ACC112 (cell line): ENCODE measurements at regions not wholly inside any gene's neighbourhood (a gene's known extent, or its start where the extent isn't known, plus 50 kb on each side); places are given as distances from the start of the nearest gene placed in this dataset.
"Not testable (repeated sequence)": the region's sequence is repeated elsewhere in the genome, so short reads cannot be mapped to it uniquely, and the experiment has no call there.

ENCODE experiments used
- H2AFZ ChIP-seq: fragments of 200-600 bp; sonication (generic); one replicate; pipeline ENCODE4 v1.6.0; 2017; ENCODE audit warnings: antibody characterized with exemption, low read length; ENCODE audit not compliant: unreplicated experiment
- H3K27ac ChIP-seq: fragments of 200-600 bp; sonication (generic); 2 replicates; pipeline ENCODE4 v1.5.1; 2014; ENCODE audit warnings: low read depth, mild to moderate bottlenecking, antibody characterized with exemption, low read length, moderate library complexity
- H3K27me3 ChIP-seq: fragments of 200-600 bp; sonication (generic); 2 replicates; pipeline ENCODE4 v1.6.1; 2014; ENCODE audit warnings: mild to moderate bottlenecking, antibody characterized with exemption, low read length, moderate library complexity, mixed read lengths; ENCODE audit not compliant: insufficient read depth
- H3K36me3 ChIP-seq: fragments of 200-600 bp; sonication (generic); 2 replicates; pipeline ENCODE4 v1.6.1; 2016; ENCODE audit warnings: mild to moderate bottlenecking, antibody characterized with exemption, low read length, moderate library complexity, mixed read lengths; ENCODE audit not compliant: insufficient read depth
- H3K4me1 ChIP-seq: fragments of 200-600 bp; sonication (generic); one replicate; pipeline ENCODE4 v1.6.1; 2016; ENCODE audit warnings: low read length, mixed read lengths; ENCODE audit not compliant: insufficient read depth, unreplicated experiment, control insufficient read depth
- H3K4me3 ChIP-seq: fragments of 200-600 bp; sonication (generic); 2 replicates; pipeline ENCODE4 v1.5.1; 2014; ENCODE audit warnings: mild to moderate bottlenecking, low read depth, low read length
- H3K79me2 ChIP-seq: fragments of 200-600 bp; sonication (generic); one replicate; pipeline ENCODE4 v1.6.0; 2016; ENCODE audit warnings: low read length; ENCODE audit not compliant: control insufficient read depth, unreplicated experiment, insufficient read depth

DNA sequence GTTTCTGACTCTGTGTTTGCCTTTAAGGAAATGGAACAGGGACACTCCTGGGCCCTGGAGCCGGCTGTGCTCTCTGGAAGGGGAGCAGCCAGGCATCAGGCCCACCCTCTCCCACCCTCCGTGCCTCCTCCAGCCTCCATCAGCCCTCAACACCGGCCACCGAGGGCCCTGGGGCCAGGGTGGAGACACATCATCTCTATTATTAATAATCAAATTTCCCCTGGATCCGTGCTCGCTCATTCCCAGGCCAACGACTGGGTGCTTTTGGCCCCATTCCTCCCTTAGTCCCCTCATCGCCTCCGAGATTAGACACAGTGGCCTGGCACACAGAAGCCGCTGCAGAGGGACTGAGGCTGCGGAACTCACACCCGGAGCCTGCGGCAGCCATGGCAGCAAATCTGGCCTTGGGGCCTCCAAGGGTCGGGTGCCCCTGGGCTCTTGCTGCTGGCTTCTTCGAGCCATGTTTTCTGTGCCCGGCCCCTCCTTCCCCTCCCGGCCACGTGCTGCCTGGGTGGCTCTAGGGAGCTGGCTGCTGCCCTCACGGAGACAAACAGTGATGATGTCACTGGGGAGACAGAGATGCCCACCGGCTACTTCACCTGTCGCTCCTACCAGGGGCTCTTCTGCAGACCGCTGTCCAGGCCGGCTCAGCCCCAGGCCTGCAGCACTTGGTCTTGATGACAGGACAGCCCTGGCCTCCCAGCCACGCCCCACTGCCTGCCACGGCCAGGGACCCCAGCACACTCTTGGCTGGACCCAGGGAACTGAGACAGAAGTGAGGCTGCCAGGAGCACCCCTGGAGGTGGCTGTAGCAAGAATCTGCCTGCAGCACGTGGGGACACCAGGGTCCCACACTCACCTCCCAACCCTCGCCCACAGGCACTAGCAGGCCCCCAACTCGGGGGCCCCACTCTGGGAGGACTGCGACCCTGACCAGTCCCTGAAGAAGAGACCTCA is 76.6 kb upstream of the PPP1R26 start:
- Histone ChIP-seq H3K27me3 (peaks cover 44% of the 10 kb centered on the region), H3K4me3 (no peak overlapping the region), H3K4me1 (no peaks in the 10 kb centered on the region), H3K79me2 (no peaks in the 10 kb centered on the region), H2AFZ (no peak overlapping the region), H3K36me3 (no peaks in the 10 kb centered on the region), H3K27ac (no peak overlapping the region)

GRCh38 chr9:135403733-135404450 is 75.7 kb upstream of the PPP1R26 start:
- H3K27me3 ChIP-seq: peaks cover 50% of the 10 kb centered on the region

DNA sequence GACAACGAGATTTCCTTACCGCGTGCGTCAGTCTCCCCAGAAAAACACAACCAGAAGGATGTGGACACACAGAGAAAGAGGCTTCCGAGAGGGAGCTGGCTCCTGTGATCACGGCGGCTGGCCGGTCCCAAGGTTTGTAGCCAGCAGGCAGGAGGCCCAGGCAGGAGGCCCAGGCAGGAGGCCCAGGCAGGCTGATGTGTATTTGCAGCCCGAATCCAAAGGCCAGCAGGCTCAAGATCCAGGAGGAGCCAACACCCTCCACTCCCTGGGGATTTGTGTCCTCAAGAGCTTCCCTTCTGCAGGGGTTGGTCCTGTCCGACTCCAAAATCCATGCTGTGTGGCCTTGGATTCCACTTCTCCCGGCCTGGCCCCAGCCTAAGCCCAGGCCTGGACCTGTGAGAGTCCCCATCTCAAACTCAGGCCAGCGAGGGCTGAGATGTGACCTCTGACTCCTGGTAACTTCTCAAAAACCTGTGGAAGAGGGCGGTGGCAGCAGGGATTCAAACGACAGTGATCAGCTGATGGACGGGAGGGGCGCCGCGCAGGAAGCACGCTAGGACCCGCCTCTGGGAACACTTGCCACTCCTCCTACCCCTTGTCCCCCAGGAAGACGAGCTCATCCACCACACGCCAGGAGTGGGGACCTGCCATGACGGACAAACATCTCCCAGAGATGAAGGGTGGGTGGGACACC is 75.0 kb upstream of the PPP1R26 start:
- Histone ChIP-seq H3K36me3 (no peaks in the 10 kb centered on the region), H3K27me3 (peaks cover 51% of the 10 kb centered on the region), H3K4me1 (no peaks in the 10 kb centered on the region), H3K4me3 (no peak overlapping the region), H3K79me2 (no peaks in the 10 kb centered on the region), H2AFZ (no peak overlapping the region), H3K27ac (no peak overlapping the region)

More at GRCh38 chr9:135403733-135404450, 75.7 kb upstream of the PPP1R26 start:
- no peaks in the 10 kb centered on the region for H3K4me1 ChIP-seq
- H3K79me2 ChIP-seq: no peaks in the 10 kb centered on the region
- H3K36me3 ChIP-seq: no peaks in the 10 kb centered on the region
- no peak overlapping the region for H3K4me3 ChIP-seq
- no peak overlapping the region for H3K27ac ChIP-seq
- H2AFZ ChIP-seq: no peak overlapping the region

GRCh38 chr9:135405145-135405464 is 74.5 kb upstream of the PPP1R26 start:
- H2AFZ ChIP-seq, H3K4me3 ChIP-seq, H3K27ac ChIP-seq, H3K36me3 ChIP-seq, H3K79me2 ChIP-seq, H3K4me1 ChIP-seq: not testable (repeated sequence)
- H3K27me3 ChIP-seq: peaks cover 55% of the 10 kb centered on the region

DNA sequence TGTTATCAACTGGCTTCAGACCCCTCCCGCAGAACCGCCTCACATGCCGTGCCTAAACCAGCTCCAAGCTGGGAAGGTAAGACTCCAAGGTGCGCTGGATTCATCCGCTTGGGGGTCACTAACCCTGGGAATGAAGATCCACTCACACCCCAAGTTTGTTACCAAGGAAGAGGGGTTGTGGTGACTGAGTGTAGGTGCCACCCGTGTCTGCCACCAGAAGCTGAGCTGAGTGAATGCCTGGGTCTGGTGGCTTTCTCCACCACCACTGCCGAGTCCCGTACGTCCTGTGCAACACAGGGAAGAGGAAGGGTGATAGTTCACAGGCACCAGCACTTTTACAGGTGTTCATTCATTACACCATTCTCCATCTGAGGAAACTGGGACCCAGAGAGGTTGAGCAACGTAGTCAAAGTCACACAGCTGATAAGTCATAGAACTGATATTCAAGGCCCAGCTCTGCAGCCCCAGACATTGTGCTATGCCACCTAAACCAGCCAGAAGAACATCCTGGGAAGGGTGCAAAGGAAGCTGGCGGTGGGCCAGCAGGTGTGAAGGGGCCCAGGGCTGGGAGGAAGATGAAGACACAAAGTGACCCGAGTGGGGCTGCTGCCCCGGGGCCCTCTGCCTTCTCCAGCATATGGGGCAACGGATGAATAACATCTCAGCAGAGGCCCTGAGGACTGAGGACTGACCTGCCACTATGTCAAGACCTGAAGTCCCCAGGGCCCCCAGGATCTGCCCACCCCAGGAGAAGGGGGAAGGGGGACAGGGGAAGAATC is 70.9 kb upstream of the PPP1R26 start:
- Histone ChIP-seq H3K27ac (no peak overlapping the region), H3K4me1 (no peaks in the 10 kb centered on the region), H2AFZ (no peak overlapping the region), H3K79me2 (no peaks in the 10 kb centered on the region), H3K4me3 (no peak overlapping the region), H3K27me3 (peaks cover 47% of the 10 kb centered on the region), H3K36me3 (no peaks in the 10 kb centered on the region)

DNA sequence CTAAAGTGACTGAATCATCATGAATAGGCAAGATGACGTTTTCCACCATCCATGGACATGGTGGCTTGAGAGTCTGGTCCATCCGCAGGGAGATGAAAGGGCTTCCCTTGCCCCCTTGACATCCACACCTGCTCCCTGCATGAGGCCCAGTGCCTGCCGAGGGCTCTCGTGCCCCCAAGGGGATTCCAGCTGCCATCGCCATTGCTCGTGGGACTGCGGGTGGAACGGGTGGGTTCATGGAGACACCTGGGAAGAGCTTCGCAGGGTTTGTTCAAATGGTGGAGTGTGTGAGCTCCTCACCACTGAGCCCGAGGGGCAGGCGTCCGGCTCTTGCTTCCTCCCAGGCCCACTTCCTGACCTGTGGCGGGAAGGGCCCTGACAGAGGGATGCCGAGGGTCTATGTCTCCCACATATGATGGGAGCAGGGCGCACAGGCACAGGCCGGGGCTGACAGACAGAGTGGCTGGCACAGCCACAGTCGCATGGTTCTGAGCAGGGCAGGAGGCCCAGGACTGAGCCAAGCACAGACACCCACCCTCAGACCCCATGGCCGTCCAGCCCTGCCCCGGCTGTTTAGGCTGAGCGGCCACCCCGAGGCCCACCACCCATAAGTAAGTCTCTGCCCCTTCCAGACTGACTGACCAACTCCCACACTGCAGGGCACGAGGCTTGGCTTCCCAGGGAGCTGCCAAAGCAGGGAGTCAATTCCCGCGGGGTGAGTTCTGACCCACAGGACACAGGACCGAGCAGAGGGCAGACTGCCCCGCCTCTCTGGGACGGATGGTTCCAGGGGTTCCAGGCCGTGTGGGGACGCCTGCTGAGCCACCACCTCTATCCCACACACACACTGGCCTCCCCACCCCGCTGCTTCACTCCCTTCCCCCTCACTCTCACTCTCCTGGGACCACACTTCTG is 70.0 kb upstream of the PPP1R26 start:
- no peak overlapping the region for H3K27ac ChIP-seq
- H3K79me2 ChIP-seq: no peaks in the 10 kb centered on the region
- H3K36me3 ChIP-seq: no peaks in the 10 kb centered on the region
- peaks cover 38% of the 10 kb centered on the region for H3K27me3 ChIP-seq
- no peak overlapping the region for H2AFZ ChIP-seq
- no peak overlapping the region for H3K4me3 ChIP-seq
- no peaks in the 10 kb centered on the region for H3K4me1 ChIP-seq

- Histone ChIP-seq H3K36me3 (no peaks in the 10 kb centered on the region), H3K27me3 (peaks cover 33% of the 10 kb centered on the region)
Observed at GRCh38 chr9:135410421-135410820, 69.2 kb upstream of the PPP1R26 start.

DNA sequence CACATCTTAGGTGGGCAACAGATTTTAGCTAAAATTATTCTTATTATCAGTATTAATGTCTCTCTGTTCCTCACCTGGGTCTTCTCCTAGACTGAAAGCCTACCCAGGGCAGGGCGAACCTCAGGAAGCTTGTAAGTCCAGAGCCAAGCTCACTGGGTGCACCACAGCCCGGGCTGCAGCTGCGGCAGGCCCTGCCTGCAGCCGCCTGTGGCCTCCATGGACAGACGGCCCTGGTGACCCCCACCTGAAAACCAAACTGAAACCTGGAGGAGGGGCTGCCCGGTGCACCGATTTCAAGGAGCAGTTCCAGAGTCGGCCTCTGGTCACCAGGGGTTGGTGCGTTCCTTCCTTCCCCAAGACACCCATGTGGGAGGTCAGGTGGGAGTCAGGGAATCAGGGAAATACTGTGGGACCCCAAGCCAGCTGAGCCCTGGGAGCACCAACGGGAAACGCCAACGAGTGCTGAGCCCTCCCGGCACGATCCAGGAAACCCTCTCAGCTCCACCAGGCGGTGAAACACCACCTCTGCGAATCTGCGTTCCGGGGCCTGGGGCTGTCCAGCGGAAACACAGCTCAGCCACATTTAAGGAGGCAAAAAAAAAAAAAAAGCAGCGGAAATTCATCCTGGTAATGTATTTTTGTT is 68.6 kb upstream of the PPP1R26 start:
- Histone ChIP-seq H2AFZ (no peak overlapping the region), H3K79me2 (no peaks in the 10 kb centered on the region), H3K36me3 (no peaks in the 10 kb centered on the region), H3K27me3 (peaks cover 33% of the 10 kb centered on the region), H3K4me1 (no peaks in the 10 kb centered on the region), H3K27ac (no peak overlapping the region), H3K4me3 (no peak overlapping the region)

More at GRCh38 chr9:135410421-135410820, 69.2 kb upstream of the PPP1R26 start:
- Histone ChIP-seq H3K4me1 (no peaks in the 10 kb centered on the region), H3K4me3 (no peak overlapping the region), H3K27ac (no peak overlapping the region), H2AFZ (no peak overlapping the region), H3K79me2 (no peaks in the 10 kb centered on the region)

- H3K79me2 ChIP-seq, H2AFZ ChIP-seq, H3K4me1 ChIP-seq, H3K27ac ChIP-seq, H3K4me3 ChIP-seq, H3K36me3 ChIP-seq: not testable (repeated sequence)
- H3K27me3 ChIP-seq: peaks cover 29% of the 10 kb centered on the region
Observed at GRCh38 chr9:135411605-135412004, 68.0 kb upstream of the PPP1R26 start.
